Ovary (tissue), 7 donors: ENCODE measurements at regions not wholly inside any gene's neighbourhood (a gene's known extent, or its start where the extent isn't known, plus 50 kb on each side); places are given as distances from the start of the nearest gene placed in this dataset.
"Not testable (repeated sequence)": the region's sequence is repeated elsewhere in the genome, so short reads cannot be mapped to it uniquely, and the experiment has no call there.

Source experiments
- DNase-seq, 5 donors: peaks; one replicate each; pipeline ENCODE4 v3.0.0-alpha.2; 2019 to 2020
- H3K27ac ChIP-seq, 2 donors: fragments of 200-600 bp; one replicate each; pipeline versions ENCODE4 v1.5.1 to v1.8.0; 2019 to 2022
- H3K27me3 ChIP-seq: fragments of 200-600 bp; one replicate; pipeline ENCODE4 v1.8.0; 2022
- H3K36me3 ChIP-seq: fragments of 200-600 bp; sonication (generic); one replicate; pipeline ENCODE4 v1.5.1; 2019
- H3K4me1 ChIP-seq: one replicate; pipeline ENCODE4 v1.8.1; 2013; ENCODE audit warnings: mild to moderate bottlenecking, moderate library complexity; ENCODE audit not compliant: insufficient read depth
- H3K4me3 ChIP-seq: fragments of 200-600 bp; sonication (generic); one replicate; pipeline ENCODE4 v1.5.1; 2017
- H3K9me3 ChIP-seq, 2 donors: fragments of 200-600 bp in 1 of 2; sonication (generic) in 1 of 2; one replicate each; pipeline versions ENCODE4 v1.5.1 to v1.8.1; 2013 to 2019; ENCODE audit warnings: mild to moderate bottlenecking in 1 of 2, moderate library complexity in 1 of 2
- CTCF ChIP-seq, 3 donors: fragments of 450-650 bp in 2 of 3; fragments of 200-600 bp in 1 of 3; IDR thresholded peaks; one replicate each; pipeline versions ENCODE4 v1.5.1 to v1.8.0; 2016 to 2022; ENCODE audit warnings: antibody characterized with exemption in 3 of 3, mild to moderate bottlenecking in 1 of 3
- EP300 ChIP-seq: sonication (generic); formaldehyde crosslinking; IDR thresholded peaks from one replicate; pipeline ENCODE4 v1.6.1; 2017; ENCODE audit warnings: antibody characterized with exemption
- POLR2A ChIP-seq: fragments of 450-650 bp; IDR thresholded peaks from one replicate; pipeline ENCODE4 v1.6.1; 2017; ENCODE audit warnings: antibody characterized with exemption, mild to moderate bottlenecking, moderate library complexity
- WGBS, 3 donors: extraction: QIAGEN DNeasy Blood & Tissue Kit in 1 of 3; methylation state at CpG; one replicate each; pipeline versions ENCODE4 v1.1.5 to v1.1.7; 2013 to 2017; 5-methylcytosine and 5-hydroxymethylcytosine counted together
- intact Hi-C, 4 donors: fragments of 100-400 bp; cut with DNase I; formaldehyde crosslinking; loops; one replicate each; pipeline versions ENCODE4 v1.11.0 to v1.15.1; 2022 to 2023
- donor health status: DM: no; HTN: no; CAD: no; lungs with moderate emphysema.
- donor health status: DM: no; HTN: no; CAD: no.
- donor health status: Bipolar disorder and iron deficiency.
- donor health status: DM: no; HTN: no; CAD: no.
- donor health status: DM: yes; HTN: yes; CAD: no.

GRCh38 chr7:142522735-142523134 lies 226.5 kb upstream of the PRSS1 start:
- TF ChIP-seq EP300 (no peak), POLR2A (no peak), CTCF (IDR thresholded peaks at IDR 0.05) (no peak)
- no peaks in the 10 kb centered on the region for H3K36me3 ChIP-seq
- WGBS, 3 donors, result 82 to 88% (median 84%) methylated on average over 1 of the region's 1 CpG
- no peak overlapping the region for H3K27ac ChIP-seq
- no peaks in the 10 kb centered on the region for H3K9me3 ChIP-seq
- H3K4me3 ChIP-seq, result no peak overlapping the region
- intact Hi-C loops, result no loop called here
- no peaks in the 10 kb centered on the region for H3K27me3 ChIP-seq
- DNase-seq, result no peak
- no peaks in the 10 kb centered on the region for H3K4me1 ChIP-seq

GRCh38 chr7:142520885-142521284 lies 228.4 kb upstream of the PRSS1 start:
- H3K27ac ChIP-seq, intact Hi-C loops, H3K9me3 ChIP-seq, H3K4me1 ChIP-seq, DNase-seq, H3K27me3 ChIP-seq, H3K36me3 ChIP-seq, H3K4me3 ChIP-seq: not testable (repeated sequence)
- WGBS, 3 donors, result 30 to 37% (median 34%) methylated on average over 2 of the region's 2 CpGs

- H3K36me3 ChIP-seq, H3K9me3 ChIP-seq, intact Hi-C loops, DNase-seq, H3K4me1 ChIP-seq, H3K27ac ChIP-seq, H3K27me3 ChIP-seq, H3K4me3 ChIP-seq: not testable (repeated sequence)
- WGBS, 3 donors, result 79 to 84% (median 82%) methylated on average over 5 of the region's 5 CpGs
Measured at GRCh38 chr7:142520455-142520854, 228.8 kb upstream of the PRSS1 start.

DNA sequence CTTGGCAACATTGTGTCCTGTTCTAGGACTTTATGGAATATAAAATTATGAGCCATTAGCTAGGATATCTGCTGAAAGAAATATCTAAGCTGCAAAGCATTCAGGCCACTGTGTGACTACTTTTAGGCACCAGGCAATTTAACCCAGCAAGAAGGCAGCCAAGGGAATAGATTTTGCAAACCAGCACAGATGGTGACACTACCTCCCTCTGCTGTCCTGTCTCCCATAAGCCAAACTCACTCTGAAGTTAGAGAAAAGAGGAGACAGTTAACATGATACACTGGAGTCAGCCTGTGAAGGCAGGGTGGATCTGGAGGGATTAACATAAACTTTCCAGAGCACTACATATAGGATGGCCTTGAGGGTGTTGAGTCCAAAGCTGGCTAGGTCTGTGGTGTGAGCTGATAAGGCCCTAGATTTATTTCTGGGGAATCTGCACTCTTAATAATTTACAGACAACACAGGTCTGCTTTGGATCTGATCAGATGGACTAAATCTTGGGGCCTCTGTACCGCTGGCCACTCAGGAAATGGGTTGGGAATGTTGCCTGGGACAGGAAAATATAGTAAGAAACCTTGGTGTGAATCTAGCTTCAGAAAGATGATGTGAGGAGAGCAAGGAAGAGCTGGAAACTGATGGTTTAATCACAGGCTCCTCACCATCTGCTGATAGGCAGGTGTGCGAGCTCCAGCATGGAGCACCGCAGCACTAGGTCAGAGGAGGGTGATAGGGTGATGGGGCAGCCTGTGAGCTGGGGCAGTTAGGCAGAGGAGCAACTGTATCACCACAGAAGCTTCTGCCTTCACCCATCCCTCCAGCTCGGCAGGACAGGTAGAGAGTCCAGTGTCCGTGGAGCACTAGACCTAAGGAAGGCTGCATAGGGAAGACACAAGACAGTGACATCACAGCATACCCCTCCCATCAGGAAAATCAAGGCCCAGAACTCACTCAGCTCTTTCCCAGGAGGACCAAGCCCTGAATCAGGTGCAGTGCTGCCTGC lies 229.9 kb upstream of the PRSS1 start:
- Histone ChIP-seq H3K36me3 (no peaks in the 10 kb centered on the region), H3K9me3 (no peaks in the 10 kb centered on the region), H3K4me3 (no peak overlapping the region), H3K27ac (no peak overlapping the region), H3K27me3 (no peaks in the 10 kb centered on the region), H3K4me1 (no peaks in the 10 kb centered on the region)
- no peak for TF ChIP-seq CTCF (IDR thresholded peaks at IDR 0.05)
- no peak for TF ChIP-seq EP300
- TF ChIP-seq POLR2A, result no peak
- no peak for DNase-seq
- intact Hi-C loops, result no loop called here
- 47 to 59% (median 51%) methylated on average over 5 of the region's 5 CpGs for WGBS, 3 donors

DNA sequence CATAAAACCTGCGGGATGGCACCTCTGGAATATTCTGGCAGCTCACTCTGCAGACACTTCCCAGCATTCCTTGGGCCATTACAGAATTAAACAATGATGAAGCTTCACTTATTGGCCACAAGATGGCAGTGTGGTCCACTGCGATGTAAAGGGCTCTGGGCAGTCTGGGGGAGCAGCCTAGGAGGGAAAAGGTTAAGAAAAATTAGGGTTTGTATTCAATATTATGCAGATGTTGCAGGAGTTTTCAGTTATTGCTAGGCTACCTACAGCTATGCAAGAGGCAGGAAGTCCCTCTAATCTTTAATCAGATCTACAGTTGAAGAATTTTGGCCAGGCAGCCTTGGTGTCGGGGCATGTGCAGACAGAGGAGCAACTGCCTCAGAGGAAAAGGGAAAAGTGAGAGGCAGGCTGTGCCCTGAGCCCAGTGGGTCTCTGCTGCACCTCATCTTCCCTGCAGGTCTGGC lies 233.2 kb upstream of the PRSS1 start:
- WGBS, 3 donors, result 25 to 27% (median 25%) methylated on average over 3 of the region's 3 CpGs
- DNase-seq, result no peak
- no peak for TF ChIP-seq EP300
- TF ChIP-seq CTCF (IDR thresholded peaks at IDR 0.05), result no peak
- no peak for TF ChIP-seq POLR2A
- Histone ChIP-seq H3K27me3 (no peaks in the 10 kb centered on the region), H3K4me1 (no peaks in the 10 kb centered on the region), H3K27ac (no peak overlapping the region), H3K4me3 (no peak overlapping the region), H3K9me3 (no peaks in the 10 kb centered on the region), H3K36me3 (no peaks in the 10 kb centered on the region)
- intact Hi-C loops, result no loop called here

- not testable (repeated sequence) for H3K27ac ChIP-seq
Measured at GRCh38 chr7:142514716-142515115, 234.6 kb upstream of the PRSS1 start.

More at GRCh38 chr7:142514716-142515115, 234.6 kb upstream of the PRSS1 start:
- intact Hi-C loops, H3K4me1 ChIP-seq, H3K9me3 ChIP-seq, H3K36me3 ChIP-seq, H3K4me3 ChIP-seq, DNase-seq, H3K27me3 ChIP-seq: not testable (repeated sequence)
- 50 to 72% (median 53%) methylated on average over 1 of the region's 1 CpG for WGBS, 3 donors
